ENCODE measurements at regions not wholly inside any gene's neighbourhood (a gene's known extent, or its start where the extent isn't known, plus 50 kb on each side); places are given as distances from the start of the nearest gene placed in this dataset.
"Not testable (repeated sequence)": the region's sequence is repeated elsewhere in the genome, so short reads cannot be mapped to it uniquely, and the experiment has no call there.

DNA sequence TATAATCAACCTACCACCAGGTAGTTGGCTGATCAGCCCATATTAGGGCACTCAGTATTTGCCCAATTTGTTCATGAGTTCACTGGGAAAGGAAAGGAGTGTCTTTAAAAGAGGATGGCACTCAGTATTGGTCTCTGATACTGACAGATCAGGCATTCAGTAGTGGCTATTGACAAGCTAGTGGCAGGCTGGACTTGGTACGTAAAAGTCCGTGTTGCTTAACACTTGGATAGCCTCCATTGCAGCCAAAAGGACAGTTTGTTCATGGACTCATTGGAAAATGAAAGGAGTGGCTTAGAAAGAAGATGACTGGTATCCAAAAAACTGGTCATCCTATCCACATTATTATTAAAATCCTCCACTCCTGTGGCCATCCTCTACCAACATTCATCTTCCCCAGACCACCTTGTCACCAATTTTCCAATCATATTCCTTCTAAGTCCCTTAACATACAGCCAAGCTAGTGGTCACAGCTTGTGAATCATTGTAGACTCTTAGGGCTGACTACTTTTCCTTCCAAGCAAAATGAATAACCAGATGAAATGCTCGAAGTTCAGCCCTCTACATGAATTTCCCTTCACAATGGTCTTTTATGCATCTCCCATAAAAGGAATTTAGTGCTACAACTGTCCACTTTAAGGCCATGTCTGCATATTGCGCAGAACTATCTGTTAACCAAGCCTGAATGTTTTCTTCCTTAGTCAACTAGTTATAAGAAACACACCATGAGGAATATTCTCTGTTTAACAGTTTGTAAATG lies 78.6 kb upstream of the MAGI2 start:
- DNase-seq, result no peak

DNA sequence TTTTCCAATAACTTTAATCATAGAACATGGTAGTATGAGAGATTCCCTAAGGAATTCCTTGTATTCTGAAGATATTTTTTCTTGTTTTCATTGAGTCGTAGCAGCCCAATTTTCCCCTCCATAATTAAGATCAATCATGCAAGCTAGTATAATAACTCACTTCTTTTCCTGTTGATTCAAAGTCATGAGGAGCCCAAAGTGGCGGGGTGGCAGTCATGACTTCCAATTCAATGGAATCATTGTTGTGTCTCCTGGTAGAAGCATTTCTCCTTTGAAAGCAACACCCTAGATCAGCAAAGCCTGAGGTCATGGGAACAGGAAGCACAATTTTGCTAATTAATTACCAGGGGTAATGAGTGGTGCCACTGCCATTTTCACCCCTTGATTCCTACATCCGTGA lies 77.6 kb upstream of the MAGI2 start:
- DNase-seq, result no peak

DNA sequence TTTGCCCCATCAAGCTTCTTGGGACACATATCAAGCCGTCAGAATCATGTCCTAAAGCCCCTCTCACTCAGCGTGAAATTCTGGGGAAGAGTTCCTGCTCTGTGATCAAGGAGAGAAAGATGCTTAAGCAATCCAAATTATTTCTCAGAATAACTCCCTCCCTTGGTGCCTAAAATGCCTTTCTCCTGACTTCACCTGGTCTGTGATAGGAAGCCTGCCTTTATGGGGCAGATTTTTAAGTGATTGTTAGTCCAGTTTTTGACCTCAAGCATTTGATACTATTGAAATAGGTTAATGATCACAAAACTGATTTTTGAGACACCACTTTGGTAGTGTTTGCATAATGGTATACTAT lies 76.4 kb upstream of the MAGI2 start:
- no peak for DNase-seq

DNA sequence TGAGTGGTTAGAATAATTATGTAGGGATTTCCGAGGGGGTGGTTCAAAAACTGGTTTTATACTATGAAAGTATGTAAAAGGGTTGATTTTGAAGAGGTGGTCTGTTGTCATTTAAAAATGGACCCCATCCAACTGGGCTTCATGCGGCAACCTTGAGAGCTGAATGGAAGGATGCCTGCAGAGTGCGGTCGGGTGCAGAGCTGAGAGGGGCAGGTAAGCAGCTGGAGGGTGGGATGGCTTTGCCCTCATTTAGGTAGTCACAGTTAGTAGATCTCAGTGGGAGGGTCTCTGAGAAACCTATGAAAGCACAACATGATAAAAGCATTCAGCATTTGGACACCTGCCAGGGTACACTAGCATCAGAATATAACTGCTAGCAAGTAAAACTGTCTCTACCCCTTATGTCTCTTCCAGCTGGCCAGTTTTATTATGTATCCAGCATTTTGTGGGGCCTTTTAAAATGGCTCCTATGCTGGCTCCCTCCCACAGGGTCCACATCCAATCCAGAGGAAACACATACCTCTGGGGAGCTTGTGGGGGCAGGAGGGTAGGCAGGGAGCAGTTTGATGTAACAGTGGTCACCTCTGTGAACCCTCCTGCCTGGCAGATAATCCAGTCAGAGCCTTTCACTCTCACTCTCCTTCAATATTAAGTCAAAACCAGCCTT lies 75.9 kb upstream of the MAGI2 start:
- DNase-seq, result no peak

DNA sequence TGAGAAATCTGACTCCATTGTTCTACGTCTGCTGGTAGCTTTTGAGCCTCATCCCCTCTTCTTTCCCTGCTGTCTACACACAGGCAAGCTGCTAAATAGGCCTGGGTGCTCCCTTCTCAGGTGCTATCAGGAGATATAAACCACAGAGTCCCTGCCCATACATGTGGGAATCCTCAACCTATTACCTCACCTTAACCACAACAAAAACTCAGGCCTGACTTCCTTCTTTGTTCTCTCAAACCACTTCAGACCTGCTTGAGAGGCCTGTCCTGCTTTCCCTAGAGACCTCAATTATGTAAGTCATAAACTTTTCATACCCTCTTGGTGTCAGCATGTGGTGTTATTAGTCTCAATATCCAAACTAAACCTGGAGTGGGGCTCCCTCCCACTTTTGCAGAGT lies 75.0 kb upstream of the MAGI2 start:
- no peak for DNase-seq

DNA sequence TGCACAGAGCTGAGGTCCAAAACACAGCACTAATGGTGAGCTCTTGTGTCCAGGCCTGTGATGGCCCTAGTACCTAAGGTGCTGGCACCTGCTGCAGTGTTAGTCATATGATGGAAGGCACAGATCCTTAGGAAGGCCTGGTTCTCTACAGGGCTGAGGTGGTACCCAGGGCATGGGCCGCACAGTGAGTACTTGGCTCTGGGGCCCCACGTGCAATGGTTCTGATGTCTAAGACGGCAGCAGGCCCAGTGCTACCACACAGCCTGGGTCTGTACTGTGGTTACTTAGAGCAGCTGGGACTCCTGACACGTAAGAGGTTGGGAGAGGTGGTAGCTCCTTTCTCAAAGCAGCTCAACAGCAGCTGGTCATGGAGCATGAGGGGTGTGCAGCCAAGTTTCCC lies 70.6 kb upstream of the MAGI2 start:
- no peak for DNase-seq

DNA sequence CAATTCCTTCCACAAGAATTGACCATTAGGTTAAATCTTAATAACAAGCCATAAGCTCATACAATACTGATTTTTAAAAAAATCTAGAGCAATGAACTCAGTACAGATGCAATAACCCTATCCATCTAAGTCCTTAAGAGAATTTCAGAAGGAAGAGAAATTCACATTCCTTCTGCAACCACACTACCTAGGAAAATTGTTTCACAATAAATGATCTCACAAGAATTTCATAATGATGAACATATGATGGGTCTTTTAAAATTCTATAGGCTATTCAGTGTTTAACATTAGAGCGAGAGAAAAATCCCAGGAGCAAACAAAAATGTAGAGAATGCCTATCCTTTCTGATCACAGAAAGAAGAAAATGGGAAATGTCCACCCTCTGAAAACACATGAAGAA lies 70.0 kb upstream of the MAGI2 start:
- no peak for DNase-seq

DNA sequence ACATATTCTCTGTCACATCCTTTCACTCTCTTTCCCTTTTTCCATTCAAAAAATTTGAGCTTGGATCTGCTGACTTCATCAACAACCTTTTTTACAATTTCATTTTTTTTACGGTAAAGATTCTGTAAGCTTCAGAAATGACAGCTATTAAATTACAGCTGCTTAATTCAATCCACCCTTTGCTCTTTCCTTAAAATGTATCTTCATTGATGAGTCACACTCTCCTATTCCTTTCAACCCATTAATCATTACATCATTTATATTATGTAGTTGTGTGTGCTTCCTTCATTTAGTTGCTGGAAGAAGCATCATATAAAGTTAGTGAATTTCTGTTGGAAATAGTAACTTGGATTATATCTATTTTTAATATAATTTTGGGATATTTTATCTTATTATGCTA lies 67.1 kb upstream of the MAGI2 start:
- no peak for DNase-seq

DNA sequence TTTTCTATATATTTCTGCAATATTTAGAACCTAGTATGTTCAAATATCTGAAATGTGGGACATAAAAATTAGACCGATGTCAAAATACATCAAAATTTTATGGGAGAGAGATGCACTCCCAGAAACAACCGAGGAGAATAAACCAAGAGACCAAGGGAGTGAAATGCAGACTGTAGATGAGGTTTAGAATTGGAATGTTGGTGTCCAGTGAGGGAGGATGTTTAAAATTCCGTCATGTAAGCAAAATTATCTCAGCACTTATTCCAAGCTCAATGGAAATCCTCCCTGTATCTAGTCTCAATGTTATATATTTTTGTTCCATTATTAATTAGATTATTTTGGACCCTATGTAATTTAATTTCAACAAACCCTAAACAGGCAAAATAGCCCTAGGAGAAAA lies 61.9 kb upstream of the MAGI2 start:
- no peak for DNase-seq

DNA sequence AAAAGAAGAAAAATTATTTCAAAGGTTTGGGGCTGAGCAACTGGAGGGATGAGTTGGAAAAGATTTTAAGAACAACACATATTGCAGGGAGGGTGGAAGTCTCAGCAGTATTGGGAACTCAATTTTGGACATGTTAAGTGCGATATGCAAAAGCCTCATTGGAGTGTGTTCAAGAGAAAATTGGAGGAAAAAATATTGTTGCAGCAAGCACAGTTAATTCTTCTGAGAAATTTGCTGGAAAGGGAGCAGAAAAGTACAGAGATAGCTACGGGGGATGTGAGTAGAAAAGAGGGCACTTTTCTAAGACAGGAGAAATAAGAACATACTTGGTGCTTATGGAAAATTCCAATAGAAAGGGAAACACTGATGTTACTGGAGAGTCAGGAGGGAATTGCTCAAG lies 59.8 kb upstream of the MAGI2 start:
- no peak for DNase-seq

DNA sequence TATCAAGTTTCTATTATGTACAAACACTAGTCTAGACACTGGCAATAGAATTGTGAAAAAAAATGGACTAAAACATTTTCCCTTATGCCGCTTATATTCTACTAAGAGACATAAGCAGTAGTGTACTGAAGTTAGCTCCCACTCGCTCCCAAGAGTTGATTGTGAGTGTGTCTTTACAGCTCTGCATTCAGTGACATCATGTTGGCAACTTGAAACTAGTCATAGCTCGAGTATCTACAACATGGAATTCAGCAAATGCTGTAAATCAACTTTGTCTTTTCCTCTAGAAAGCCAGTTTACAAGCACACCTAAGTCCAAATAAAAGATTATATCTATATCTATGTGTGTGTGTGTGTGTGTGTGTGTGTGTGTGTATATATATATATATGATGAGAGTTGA lies 58.8 kb upstream of the MAGI2 start:
- DNase-seq, result no peak

DNA sequence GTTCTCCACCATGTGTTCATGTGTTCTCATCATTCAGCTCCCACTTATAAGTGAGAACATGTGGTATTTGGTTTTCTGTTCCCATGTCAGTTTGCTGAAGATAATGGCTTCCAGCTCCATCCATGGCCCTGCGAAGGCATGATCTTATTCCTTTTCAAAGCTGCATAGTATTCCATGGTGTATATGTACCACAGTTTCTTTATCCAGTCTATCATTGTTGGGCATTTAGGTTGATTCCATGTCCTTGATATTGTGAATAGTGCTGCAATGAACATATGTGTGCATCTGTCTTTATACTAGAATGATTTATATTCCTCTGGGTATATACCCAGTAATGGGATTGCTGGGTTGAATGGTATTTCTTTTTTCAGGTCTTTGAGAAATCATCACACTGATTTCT lies 57.6 kb upstream of the MAGI2 start:
- DNase-seq, result not testable (repeated sequence)

DNA sequence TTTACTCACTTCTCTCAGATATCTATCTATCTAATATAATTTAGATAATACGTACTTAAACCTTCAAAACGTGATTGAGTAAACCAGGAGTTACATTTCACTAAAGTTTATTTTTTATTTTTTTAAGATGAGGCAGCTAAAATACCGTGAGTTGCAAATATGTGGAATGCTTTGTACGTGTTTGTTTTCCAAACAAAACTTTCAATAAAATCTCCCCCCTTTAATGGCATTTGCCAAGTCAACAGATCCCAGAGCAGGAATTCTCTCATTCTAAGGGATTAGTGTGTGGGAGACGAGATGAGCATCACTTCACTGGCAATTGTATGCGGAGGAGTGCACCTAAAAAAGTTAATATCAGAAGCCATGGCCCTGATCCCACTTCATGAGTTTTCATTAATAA lies 53.7 kb upstream of the MAGI2 start:
- DNase-seq, result no peak

DNA sequence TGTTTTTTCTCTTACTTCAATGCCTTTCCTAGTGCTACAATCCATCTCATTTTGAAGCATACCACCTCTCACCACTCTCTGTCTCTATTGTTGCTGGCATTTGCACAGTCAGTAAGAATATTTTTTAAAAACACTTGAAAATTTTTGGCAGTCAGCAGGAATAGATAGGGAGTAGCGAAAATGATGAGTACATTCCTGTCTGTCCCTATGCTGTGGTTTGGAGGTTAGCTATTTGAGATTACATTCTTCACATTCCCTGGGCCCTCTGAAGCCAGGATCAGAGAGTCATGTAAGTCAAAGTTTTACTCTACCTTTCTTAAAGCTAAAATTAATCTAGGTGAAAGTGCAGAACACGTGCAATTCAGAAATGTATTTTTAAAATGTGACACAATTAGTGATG lies 53.0 kb upstream of the MAGI2 start:
- no peak for DNase-seq

DNA sequence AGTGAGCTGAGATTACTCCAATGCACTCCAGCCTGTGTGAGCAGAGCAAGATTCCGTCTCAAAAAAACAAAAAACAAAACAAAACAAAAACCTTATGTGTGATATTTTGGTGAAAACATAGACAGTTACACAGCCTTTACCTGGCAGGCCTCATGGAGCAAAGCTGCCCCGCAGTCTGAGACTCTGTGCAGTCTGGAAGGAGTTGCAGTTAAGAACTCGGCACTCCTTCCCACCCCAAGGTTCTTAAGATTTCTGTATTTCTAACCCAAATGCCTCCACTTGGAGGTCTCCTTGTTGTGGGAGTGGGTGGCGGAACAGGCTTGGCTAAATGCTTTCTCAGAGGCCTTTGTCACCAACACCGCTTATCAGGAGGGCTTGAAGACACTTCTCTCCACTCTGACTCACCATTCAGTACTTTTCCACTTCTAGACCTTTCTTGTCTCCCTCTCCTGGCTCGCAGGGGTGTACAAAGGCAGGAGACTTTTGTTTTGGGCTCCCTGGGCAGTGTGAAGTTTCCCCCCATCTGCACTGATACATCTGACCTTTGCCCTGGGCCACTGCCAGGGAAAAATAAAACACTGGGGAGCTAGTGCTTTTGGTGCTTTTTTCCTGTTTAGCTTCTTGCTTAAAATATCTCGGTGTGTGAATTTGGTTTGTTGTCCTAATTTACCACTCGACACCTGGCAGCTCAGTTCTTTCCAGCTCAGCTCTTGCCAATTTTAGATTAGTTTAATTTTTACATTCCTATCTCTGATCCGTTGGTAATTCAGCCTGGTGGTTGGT lies 51.3 kb upstream of the MAGI2 start:
- DNase-seq, result no peak
